IMR-90 (cell line): ENCODE measurements at regions not wholly inside any gene's neighbourhood (a gene's known extent, or its start where the extent isn't known, plus 50 kb on each side); places are given as distances from the start of the nearest gene placed in this dataset.
A peak's percentile ranks its signal among the peaks of the same experiment; 100 is the strongest.

Experiments
- ATAC-seq: fragments of 200-7000 bp; cut with Tn5 transposase; 2 replicates; pipeline ENCODE4 v1.9.1; 2020; ENCODE audit warnings: low read depth, mild to moderate bottlenecking, moderate library complexity
- BruUV-seq: library from RNA; stranded (reverse); fragments of 400-500 nt; replicated peaks from 2 replicates; lab custom pipeline; 2021; lab: Mats Ljungman, UMichigan
- CTCF ChIA-PET: fragments of 300-600 bp; formaldehyde crosslinking; extraction: SDS; loops from one replicate; lab custom pipeline; 2021; ENCODE audit warnings: antibody characterized with exemption; lab: Yijun Ruan, JAX
- POLR2A ChIA-PET: fragments of 300-600 bp; sonication (Branson Sonifier 250); formaldehyde crosslinking; loops from one replicate; lab custom pipeline; 2022; ENCODE audit warnings: antibody characterized with exemption; ENCODE audit not compliant: unreplicated experiment; lab: Charles Lee
- DNase-seq: peaks from one replicate; pipeline ENCODE4 v3.0.0; 2013
- H2AFZ ChIP-seq: replicated peaks from 2 replicates; pipeline ENCODE3; 2013; ENCODE audit warnings: low read length, mild to moderate bottlenecking; ENCODE audit not compliant: poor library complexity
- H2AK5ac ChIP-seq: 2 replicates; pipeline ENCODE4 v1.6.1; 2013; ENCODE audit warnings: low read depth, low read length, inconsistent platforms
- H2AK9ac ChIP-seq: replicated peaks from 2 replicates; pipeline ENCODE3; 2013; ENCODE audit warnings: mild to moderate bottlenecking, low read depth, low read length, moderate library complexity; ENCODE audit not compliant: poor library complexity
- H2BK120ac ChIP-seq: 2 replicates; pipeline ENCODE4 v1.6.1; 2013; ENCODE audit warnings: low read depth, low read length, inconsistent platforms
- H2BK15ac ChIP-seq: 3 replicates; pipeline ENCODE4 v1.6.1; 2013; ENCODE audit warnings: low read depth, low read length, inconsistent platforms
- H2BK20ac ChIP-seq: 2 replicates; pipeline ENCODE4 v1.6.1; 2013; ENCODE audit warnings: low read depth, mild to moderate bottlenecking, inconsistent platforms, low read length, moderate library complexity
- H2BK5ac ChIP-seq: 2 replicates; pipeline ENCODE4 v1.6.1; 2013; ENCODE audit warnings: mild to moderate bottlenecking, low read depth, low read length, inconsistent platforms; ENCODE audit not compliant: poor library complexity, severe bottlenecking
- H3K14ac ChIP-seq: replicated peaks from 2 replicates; pipeline ENCODE4 v1.6.1; 2013; ENCODE audit warnings: low read depth, low read length, inconsistent platforms
- H3K18ac ChIP-seq: 2 replicates; pipeline ENCODE4 v1.6.1; 2013; ENCODE audit warnings: low read depth, low read length, control low read depth
- H3K23ac ChIP-seq: 2 replicates; pipeline ENCODE4 v1.6.1; 2013; ENCODE audit warnings: low read depth, low read length, inconsistent platforms
- H3K27ac ChIP-seq: 2 replicates; pipeline ENCODE4 v1.5.1; 2013; ENCODE audit warnings: mild to moderate bottlenecking, control low read depth, low read length; ENCODE audit not compliant: insufficient read depth
- H3K27me3 ChIP-seq: 2 replicates; pipeline ENCODE4 v1.6.1; 2013; ENCODE audit warnings: low read length; ENCODE audit not compliant: control insufficient read depth, insufficient read depth
- H3K36me3 ChIP-seq: 2 replicates; pipeline ENCODE4 v1.6.1; 2013; ENCODE audit warnings: low read length, mixed read lengths; ENCODE audit not compliant: control insufficient read depth, insufficient read depth
- H3K4ac ChIP-seq: 2 replicates; pipeline ENCODE4 v1.6.1; 2013; ENCODE audit warnings: low read depth, low read length, inconsistent platforms
- H3K4me1 ChIP-seq: 2 replicates; pipeline ENCODE4 v1.6.1; 2013; ENCODE audit warnings: low read length, mixed read lengths; ENCODE audit not compliant: control insufficient read depth, insufficient read depth
- H3K4me2 ChIP-seq: 2 replicates; pipeline ENCODE4 v1.6.1; 2013; ENCODE audit warnings: low read depth, mild to moderate bottlenecking, control low read depth, low read length, moderate library complexity
- H3K4me3 ChIP-seq: 2 replicates; pipeline ENCODE4 v1.5.1; 2013; ENCODE audit warnings: low read depth, mild to moderate bottlenecking, control low read depth, low read length, moderate library complexity; ENCODE audit not compliant: insufficient read depth
- H3K56ac ChIP-seq: 2 replicates; pipeline ENCODE4 v1.6.1; 2013; ENCODE audit warnings: low read length, inconsistent platforms; ENCODE audit not compliant: insufficient read depth; ENCODE audit errors: extremely low read depth
- H3K79me1 ChIP-seq, 2 experiments: 2 replicates each; pipeline ENCODE4 v1.6.1; 2013; ENCODE audit warnings: low read length in 2 of 2, inconsistent platforms in 1 of 2, low read depth in 1 of 2
- H3K9ac ChIP-seq: 2 replicates; pipeline ENCODE4 v1.6.1; 2013; ENCODE audit warnings: low read depth, low read length, control low read depth
- H3K9me1 ChIP-seq: 2 replicates; pipeline ENCODE4 v1.6.1; 2013; ENCODE audit warnings: low read length, inconsistent platforms; ENCODE audit not compliant: insufficient read depth
- H3K9me3 ChIP-seq: 2 replicates; pipeline ENCODE4 v1.6.1; 2013; ENCODE audit warnings: low read length; ENCODE audit not compliant: control insufficient read depth, insufficient read depth
- H4K20me1 ChIP-seq: 2 replicates; pipeline ENCODE4 v1.6.1; 2013; ENCODE audit warnings: low read length, inconsistent platforms; ENCODE audit not compliant: insufficient read depth
- H4K5ac ChIP-seq: 2 replicates; pipeline ENCODE4 v1.6.1; 2013; ENCODE audit warnings: mild to moderate bottlenecking, low read depth, low read length, control low read depth
- H4K8ac ChIP-seq, 2 experiments: 2 replicates each; pipeline ENCODE4 v1.6.1; 2013; ENCODE audit warnings: low read depth in 2 of 2, low read length in 2 of 2, control low read depth in 1 of 2, inconsistent platforms in 1 of 2
- H4K91ac ChIP-seq: 2 replicates; pipeline ENCODE4 v1.6.1; 2013; ENCODE audit warnings: low read depth, low read length, inconsistent platforms; ENCODE audit not compliant: insufficient read depth
- BHLHE40 ChIP-seq: fragments of 150-350 bp; IDR thresholded peaks from 2 replicates; pipeline ENCODE4 v1.6.1; 2016; ENCODE audit warnings: mild to moderate bottlenecking, low read depth, low read length
- CTCF ChIP-seq: conservative IDR thresholded peaks from 2 replicates; pipeline ENCODE4 v1.5.1; 2012; ENCODE audit warnings: mild to moderate bottlenecking, low read depth, low read length, improper control_type of control experiment
- ELK1 ChIP-seq: fragments of 150-350 bp; IDR thresholded peaks from 2 replicates; pipeline ENCODE4 v1.6.1; 2016; ENCODE audit warnings: low read depth, mild to moderate bottlenecking, low read length, moderate library complexity, borderline replicate concordance
- FOS ChIP-seq: fragments of 150-350 bp; IDR thresholded peaks from 2 replicates; pipeline ENCODE4 v1.6.1; 2016; ENCODE audit warnings: low read depth, low read length
- MAFK ChIP-seq: IDR thresholded peaks from 2 replicates; pipeline ENCODE4 v1.6.1; 2012; ENCODE audit warnings: low read depth, low read length, improper control_type of control experiment
- POLR2A ChIP-seq: IDR thresholded peaks from 2 replicates; pipeline ENCODE4 v1.6.1; 2012; ENCODE audit warnings: mild to moderate bottlenecking, low read depth, low read length
- RFX5 ChIP-seq: IDR thresholded peaks from 2 replicates; pipeline ENCODE4 v1.8.0; 2012; ENCODE audit warnings: low read depth, mild to moderate bottlenecking, low read length, moderate library complexity
- SMC3 ChIP-seq: fragments of 150-350 bp; IDR thresholded peaks from 2 replicates; pipeline ENCODE4 v1.6.1; 2016; ENCODE audit warnings: low read depth, mild to moderate bottlenecking, antibody characterized with exemption, low read length, moderate library complexity
- USF2 ChIP-seq: fragments of 150-350 bp; IDR thresholded peaks from 2 replicates; pipeline ENCODE4 v1.6.1; 2017; ENCODE audit warnings: mild to moderate bottlenecking, antibody characterized with exemption, low read length, low read depth
- WGBS, 2 experiments: methylation state at CpG; one replicate each; pipeline versions ENCODE4 v1.1.5 to v1.1.7; 2013; ENCODE audit warnings: missing lambda C conversion rate in 2 of 2; ENCODE audit not compliant: insufficient read length in 1 of 2; ENCODE audit errors: extremely low coverage in 2 of 2; 5-methylcytosine and 5-hydroxymethylcytosine counted together
- dilution Hi-C: fragments of 300-500 bp; cut with HindIII; formaldehyde crosslinking; loops from one replicate; pipeline ENCODE4 v1.14.3; 2018; ENCODE audit warnings: low sequenced_read_pairs; ENCODE audit not compliant: unreplicated experiment
- in situ Hi-C: fragments of 300-500 bp; cut with MboI; formaldehyde crosslinking; loops from 3 replicates; pipeline ENCODE4 v1.14.3; 2019; ENCODE audit warnings: low sequenced_read_pairs, inconsistent platforms, mixed read lengths
- intact Hi-C: fragments of 100-400 bp; cut with micrococcal nuclease; formaldehyde crosslinking; loops from 2 replicates; pipeline ENCODE4 v1.10.0; 2022

GRCh38 chr13:70703755-70704154, 595.5 kb upstream of the KLHL1 start:
- Histone ChIP-seq H3K18ac (no peak overlapping the region), H3K4me1 (no peaks in the 10 kb centered on the region), H4K5ac (no peak overlapping the region), H3K14ac (no peak overlapping the region), H3K23ac (no peak overlapping the region), H4K91ac (no peak overlapping the region), H3K9me1 (no peaks in the 10 kb centered on the region), H3K56ac (no peak overlapping the region), H3K27ac (no peak overlapping the region), H2BK5ac (no peak overlapping the region), H3K4me2 (no peak overlapping the region), H2BK120ac (no peak overlapping the region), H3K9ac (no peak overlapping the region), H2AFZ (no peak overlapping the region), H3K4me3 (no peak overlapping the region), H3K4ac (no peak overlapping the region), H2AK5ac (no peak overlapping the region), H4K8ac (no peak overlapping the region), H2BK20ac (no peak overlapping the region), H3K36me3 (no peaks in the 10 kb centered on the region), H4K20me1 (no peaks in the 10 kb centered on the region), H2AK9ac (peak overlapping the region; percentile 55), H3K9me3 (peaks cover 5% of the 10 kb centered on the region), H3K79me1 (no peaks in the 10 kb centered on the region), H2BK15ac (no peak overlapping the region), H3K27me3 (no peaks in the 10 kb centered on the region)
- no TSS peak for BruUV-seq
- DNase-seq (no peak), ATAC-seq (no peak)
- ChIA-PET CTCF (interaction anchor here (0.5 kb wide), 1 partner anchor 1697 kb away, joined by 3 read pairs; no protein-coding TSS in a partner anchor), POLR2A (no interaction called here)
- TF ChIP-seq CTCF, result no peak
- no peak for TF ChIP-seq FOS
- TF ChIP-seq BHLHE40, result no peak
- no peak for TF ChIP-seq ELK1
- TF ChIP-seq SMC3, result no peak
- TF ChIP-seq RFX5, result no peak
- no peak for TF ChIP-seq MAFK
- no peak for TF ChIP-seq USF2
- TF ChIP-seq POLR2A, result no peak
- no CpG with 5 or more reads among the region's 4 CpGs for WGBS, 2 experiments
- intact Hi-C loops, result no loop called here
- in situ Hi-C loops, result no loop called here
- dilution Hi-C loops, result no loop called here
